Peyer's patch (tissue), 4 donors: ENCODE measurements at regions not wholly inside any gene's neighbourhood (a gene's known extent, or its start where the extent isn't known, plus 50 kb on each side); places are given as distances from the start of the nearest gene placed in this dataset.

ENCODE experiments used
- POLR2A ChIP-seq, 2 donors: fragments of 450-650 bp; IDR thresholded peaks; one replicate each; pipeline ENCODE4 v1.5.1; 2017; ENCODE audit warnings: antibody characterized with exemption in 2 of 2, mild to moderate bottlenecking in 2 of 2, moderate library complexity in 2 of 2
- TF ChIP-seq, protein P1 (sequence below), 6 experiments: fragments of 450-650 bp in 4 of 6; fragments of 200-600 bp in 2 of 6; sonication (generic) in 1 of 6; IDR thresholded peaks; one replicate each; pipeline ENCODE4 v1.5.1; 2017 to 2019; ENCODE audit warnings: antibody characterized with exemption in 6 of 6, mild to moderate bottlenecking in 3 of 6, moderate library complexity in 1 of 6

DNA sequence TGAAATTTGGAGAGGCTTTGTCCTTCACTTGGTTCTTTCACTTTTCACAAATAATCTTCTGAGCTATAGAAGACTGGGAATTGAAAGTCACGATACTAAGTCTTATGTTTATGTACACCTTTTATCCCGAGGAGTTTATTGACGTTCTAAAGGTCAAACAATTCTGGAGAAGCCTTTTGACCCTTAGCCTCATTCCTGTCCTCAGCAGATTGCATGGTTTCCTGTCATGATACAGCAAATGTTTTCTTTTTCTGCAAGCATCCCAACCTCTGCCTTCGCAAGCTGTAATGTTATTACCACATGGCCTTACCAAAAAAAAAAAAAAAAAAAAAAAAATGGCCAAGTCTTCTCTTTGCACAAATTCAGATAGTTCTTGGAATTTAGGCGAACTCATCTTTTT lies 411.7 kb upstream of the FLRT2 start:
- no peak for TF ChIP-seq POLR2A (IDR thresholded peaks at IDR 0.05)
- TF ChIP-seq, protein P1, sequence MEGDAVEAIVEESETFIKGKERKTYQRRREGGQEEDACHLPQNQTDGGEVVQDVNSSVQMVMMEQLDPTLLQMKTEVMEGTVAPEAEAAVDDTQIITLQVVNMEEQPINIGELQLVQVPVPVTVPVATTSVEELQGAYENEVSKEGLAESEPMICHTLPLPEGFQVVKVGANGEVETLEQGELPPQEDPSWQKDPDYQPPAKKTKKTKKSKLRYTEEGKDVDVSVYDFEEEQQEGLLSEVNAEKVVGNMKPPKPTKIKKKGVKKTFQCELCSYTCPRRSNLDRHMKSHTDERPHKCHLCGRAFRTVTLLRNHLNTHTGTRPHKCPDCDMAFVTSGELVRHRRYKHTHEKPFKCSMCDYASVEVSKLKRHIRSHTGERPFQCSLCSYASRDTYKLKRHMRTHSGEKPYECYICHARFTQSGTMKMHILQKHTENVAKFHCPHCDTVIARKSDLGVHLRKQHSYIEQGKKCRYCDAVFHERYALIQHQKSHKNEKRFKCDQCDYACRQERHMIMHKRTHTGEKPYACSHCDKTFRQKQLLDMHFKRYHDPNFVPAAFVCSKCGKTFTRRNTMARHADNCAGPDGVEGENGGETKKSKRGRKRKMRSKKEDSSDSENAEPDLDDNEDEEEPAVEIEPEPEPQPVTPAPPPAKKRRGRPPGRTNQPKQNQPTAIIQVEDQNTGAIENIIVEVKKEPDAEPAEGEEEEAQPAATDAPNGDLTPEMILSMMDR (IDR thresholded peaks at IDR 0.05) = no peak
